ENCODE measurements at regions not wholly inside any gene's neighbourhood (a gene's known extent, or its start where the extent isn't known, plus 50 kb on each side); places are given as distances from the start of the nearest gene placed in this dataset.

DNA sequence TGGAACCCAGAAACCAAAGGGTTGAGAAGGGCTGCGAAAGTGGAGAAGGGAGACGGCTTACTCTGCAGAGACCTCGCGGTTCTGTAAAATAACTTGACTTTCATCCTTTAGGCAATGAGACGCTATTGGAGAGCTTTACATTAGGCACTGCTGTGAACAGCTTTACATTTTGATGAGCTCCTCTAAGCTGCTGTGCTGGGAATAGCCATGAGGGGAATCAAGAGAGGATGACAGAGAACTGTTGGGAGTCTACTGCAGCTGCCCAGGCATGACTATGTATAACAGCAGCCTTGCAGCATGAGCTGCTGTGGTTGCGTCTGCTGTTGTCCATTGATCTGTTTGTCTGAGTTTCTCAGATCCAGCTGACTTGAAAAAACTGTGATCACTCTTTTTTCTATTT lies 310.8 kb upstream of the MAP2 start:
- Histone ChIP-seq H3K4me3 (ENCODE audit: severe bottlenecking) (no peak overlapping the region), H3K27me3 (ENCODE audit: insufficient read depth, poor library complexity, severe bottlenecking) (no peaks in the 10 kb centered on the region), H3K4me1 (ENCODE audit: insufficient read depth, poor library complexity, severe bottlenecking) (no peaks in the 10 kb centered on the region), H3K27ac (ENCODE audit: poor library complexity, severe bottlenecking) (no peak overlapping the region), H3K9me3 (ENCODE audit: severe bottlenecking) (no peaks in the 10 kb centered on the region), H3K36me3 (ENCODE audit: low read depth) (no peaks in the 10 kb centered on the region)
- ATAC-seq (ENCODE audit: low read depth) (no peak), DNase-seq (ENCODE audit: low spot score) (no peak)
- TF ChIP-seq, protein P1, sequence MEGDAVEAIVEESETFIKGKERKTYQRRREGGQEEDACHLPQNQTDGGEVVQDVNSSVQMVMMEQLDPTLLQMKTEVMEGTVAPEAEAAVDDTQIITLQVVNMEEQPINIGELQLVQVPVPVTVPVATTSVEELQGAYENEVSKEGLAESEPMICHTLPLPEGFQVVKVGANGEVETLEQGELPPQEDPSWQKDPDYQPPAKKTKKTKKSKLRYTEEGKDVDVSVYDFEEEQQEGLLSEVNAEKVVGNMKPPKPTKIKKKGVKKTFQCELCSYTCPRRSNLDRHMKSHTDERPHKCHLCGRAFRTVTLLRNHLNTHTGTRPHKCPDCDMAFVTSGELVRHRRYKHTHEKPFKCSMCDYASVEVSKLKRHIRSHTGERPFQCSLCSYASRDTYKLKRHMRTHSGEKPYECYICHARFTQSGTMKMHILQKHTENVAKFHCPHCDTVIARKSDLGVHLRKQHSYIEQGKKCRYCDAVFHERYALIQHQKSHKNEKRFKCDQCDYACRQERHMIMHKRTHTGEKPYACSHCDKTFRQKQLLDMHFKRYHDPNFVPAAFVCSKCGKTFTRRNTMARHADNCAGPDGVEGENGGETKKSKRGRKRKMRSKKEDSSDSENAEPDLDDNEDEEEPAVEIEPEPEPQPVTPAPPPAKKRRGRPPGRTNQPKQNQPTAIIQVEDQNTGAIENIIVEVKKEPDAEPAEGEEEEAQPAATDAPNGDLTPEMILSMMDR (IDR thresholded peaks at IDR 0.05; ENCODE audit: poor library complexity, severe bottlenecking) = no peak

DNA sequence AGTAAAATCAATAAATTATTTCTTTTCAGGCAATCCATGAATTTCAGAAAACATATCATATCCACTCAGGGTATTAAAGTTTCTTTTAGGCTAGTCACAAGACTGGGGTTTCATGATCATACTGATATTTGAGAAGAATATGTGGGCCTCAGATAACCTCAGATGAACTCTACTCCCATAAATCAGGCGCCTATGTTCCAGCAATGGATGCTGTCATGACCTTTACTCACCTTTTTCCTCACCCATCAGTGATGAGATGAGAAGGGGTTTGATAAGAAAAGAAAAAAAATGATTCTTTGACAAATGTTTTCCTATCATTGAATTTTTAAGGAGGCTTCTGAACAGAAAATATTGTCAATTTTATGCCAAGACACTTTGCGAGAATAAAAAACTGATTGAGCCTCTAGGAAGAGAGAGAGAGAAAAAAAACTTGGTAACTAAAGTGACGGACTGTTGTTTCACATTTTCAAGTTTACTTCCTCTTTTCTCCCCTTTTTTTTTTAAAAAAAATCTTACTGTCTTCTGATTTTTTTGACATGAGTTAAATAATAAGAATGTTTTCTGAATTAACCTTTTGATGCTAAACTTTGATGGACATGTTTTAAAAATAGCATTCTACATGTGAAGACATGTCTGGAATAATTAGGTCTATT lies 309.1 kb upstream of the MAP2 start:
- Histone ChIP-seq H3K9me3 (ENCODE audit: severe bottlenecking) (no peaks in the 10 kb centered on the region), H3K27ac (ENCODE audit: poor library complexity, severe bottlenecking) (no peak overlapping the region), H3K4me1 (ENCODE audit: insufficient read depth, poor library complexity, severe bottlenecking) (no peaks in the 10 kb centered on the region), H3K36me3 (ENCODE audit: low read depth) (no peaks in the 10 kb centered on the region), H3K4me3 (ENCODE audit: severe bottlenecking) (no peak overlapping the region), H3K27me3 (ENCODE audit: insufficient read depth, poor library complexity, severe bottlenecking) (no peaks in the 10 kb centered on the region)
- TF ChIP-seq, protein P1 (IDR thresholded peaks at IDR 0.05; ENCODE audit: poor library complexity, severe bottlenecking) = no peak
- DNase-seq (ENCODE audit: low spot score) (no peak), ATAC-seq (ENCODE audit: low read depth) (no peak)

DNA sequence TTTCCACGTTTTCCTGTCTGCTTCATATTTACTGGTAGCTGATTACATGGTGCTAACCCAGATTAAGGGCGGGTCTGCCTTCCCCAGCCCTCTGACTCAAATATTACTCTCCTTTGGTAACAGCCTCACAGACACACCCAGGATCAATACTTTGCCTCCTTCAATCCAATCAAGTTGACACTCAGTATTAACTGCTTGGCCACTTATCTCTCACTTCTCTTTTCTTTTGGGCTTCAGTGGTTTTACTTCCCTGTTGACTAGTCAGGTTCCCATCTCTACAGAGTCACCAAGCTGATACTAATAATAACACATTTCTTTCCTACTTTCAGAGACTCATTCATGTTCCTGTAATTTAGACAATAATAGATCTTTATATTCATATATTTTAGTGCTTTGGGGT lies 302.2 kb upstream of the MAP2 start:
- H3K4me1 ChIP-seq (ENCODE audit: insufficient read depth, poor library complexity, severe bottlenecking) = no peaks in the 10 kb centered on the region
- no peaks in the 10 kb centered on the region for H3K36me3 ChIP-seq (ENCODE audit: low read depth)
- ATAC-seq (ENCODE audit: low read depth) = no peak
- DNase-seq (ENCODE audit: low spot score) = no peak
- TF ChIP-seq, protein P1 (IDR thresholded peaks at IDR 0.05; ENCODE audit: poor library complexity, severe bottlenecking) = no peak
- H3K27me3 ChIP-seq (ENCODE audit: insufficient read depth, poor library complexity, severe bottlenecking) = no peaks in the 10 kb centered on the region
- no peak overlapping the region for H3K4me3 ChIP-seq (ENCODE audit: severe bottlenecking)
- H3K9me3 ChIP-seq (ENCODE audit: severe bottlenecking) = peaks cover 2% of the 10 kb centered on the region
- no peak overlapping the region for H3K27ac ChIP-seq (ENCODE audit: poor library complexity, severe bottlenecking)

DNA sequence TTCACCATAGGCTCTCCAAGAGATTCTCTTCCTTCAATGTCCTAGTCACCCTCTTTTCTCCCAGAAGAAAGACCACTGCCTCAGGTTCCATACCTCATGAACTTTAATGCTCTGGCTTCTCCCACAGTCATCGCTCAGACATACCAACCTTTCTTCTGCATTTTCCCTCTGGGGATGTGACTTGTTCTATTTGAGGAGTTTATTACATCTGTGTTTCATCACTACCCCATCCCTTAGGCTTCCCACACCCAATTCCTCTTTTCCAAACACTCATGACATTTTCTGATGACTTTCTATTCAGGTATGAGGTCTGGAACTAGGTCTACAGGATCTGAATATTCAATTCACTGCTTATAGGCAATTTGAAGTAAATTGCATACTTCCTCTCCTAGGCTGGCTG lies 298.6 kb upstream of the MAP2 start:
- Histone ChIP-seq H3K9me3 (ENCODE audit: severe bottlenecking) (peaks cover 2% of the 10 kb centered on the region), H3K4me1 (ENCODE audit: insufficient read depth, poor library complexity, severe bottlenecking) (no peaks in the 10 kb centered on the region), H3K27ac (ENCODE audit: poor library complexity, severe bottlenecking) (no peak overlapping the region), H3K4me3 (ENCODE audit: severe bottlenecking) (no peak overlapping the region), H3K27me3 (ENCODE audit: insufficient read depth, poor library complexity, severe bottlenecking) (no peaks in the 10 kb centered on the region), H3K36me3 (ENCODE audit: low read depth) (no peaks in the 10 kb centered on the region)
- peak; percentile 40; the same call in 1 of the 3 replicates for ATAC-seq (ENCODE audit: low read depth)
- TF ChIP-seq, protein P1 (IDR thresholded peaks at IDR 0.05; ENCODE audit: poor library complexity, severe bottlenecking) = no peak
- no peak for DNase-seq (ENCODE audit: low spot score)

DNA sequence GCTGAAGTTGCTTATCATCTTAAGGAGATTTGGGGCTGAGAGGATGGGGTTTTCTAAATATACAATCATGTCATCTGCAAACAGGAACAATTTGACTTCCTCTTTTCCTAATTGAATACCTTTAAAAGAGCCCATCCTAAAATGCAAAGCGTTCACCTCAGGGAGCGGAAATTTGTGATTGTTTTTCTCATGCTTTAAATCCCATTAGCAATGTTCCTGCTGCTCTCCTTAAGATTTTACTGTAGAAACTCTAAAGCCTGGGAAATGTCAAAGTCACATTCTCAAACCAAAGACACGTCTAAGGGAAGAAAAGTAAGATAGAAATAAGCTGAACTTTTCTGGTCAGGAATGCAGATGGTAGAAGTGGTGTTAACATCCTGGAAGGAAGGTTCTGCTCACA lies 285.8 kb upstream of the MAP2 start:
- ATAC-seq (ENCODE audit: low read depth) (no peak), DNase-seq (ENCODE audit: low spot score) (no peak)
- Histone ChIP-seq H3K4me3 (ENCODE audit: severe bottlenecking) (no peak overlapping the region), H3K36me3 (ENCODE audit: low read depth) (no peaks in the 10 kb centered on the region), H3K9me3 (ENCODE audit: severe bottlenecking) (no peaks in the 10 kb centered on the region), H3K27ac (ENCODE audit: poor library complexity, severe bottlenecking) (no peak overlapping the region), H3K4me1 (ENCODE audit: insufficient read depth, poor library complexity, severe bottlenecking) (no peaks in the 10 kb centered on the region), H3K27me3 (ENCODE audit: insufficient read depth, poor library complexity, severe bottlenecking) (no peaks in the 10 kb centered on the region)
- TF ChIP-seq, protein P1 (IDR thresholded peaks at IDR 0.05; ENCODE audit: poor library complexity, severe bottlenecking) = no peak

Measured in RWPE2 (cell line).